ENCODE measurements at regions not wholly inside any gene's neighbourhood (a gene's known extent, or its start where the extent isn't known, plus 50 kb on each side); places are given as distances from the start of the nearest gene placed in this dataset.

GRCh38 chr10:129093641-129094040 is 373.4 kb upstream of the MGMT start:
- TF ChIP-seq POLR2AphosphoS5 (IDR thresholded peaks at IDR 0.05; ENCODE audit: low read depth, low read length) (no peak), TAF1 (IDR thresholded peaks at IDR 0.05; ENCODE audit: borderline replicate concordance, insufficient read depth, low read length) (no peak), SIN3A (IDR thresholded peaks at IDR 0.05; ENCODE audit: borderline replicate concordance, insufficient read depth, low read length) (no peak), FOXP2 (optimal IDR thresholded peaks at IDR 0.05; ENCODE audit: borderline replicate concordance, extremely low read depth, extremely low read length, insufficient read depth) (no peak), REST (IDR thresholded peaks at IDR 0.05; ENCODE audit: insufficient read depth in 1 of 2, low read depth in 2 of 2, low read length in 2 of 2) (no peak)

GRCh38 chr10:129094233-129094632 is 372.8 kb upstream of the MGMT start:
- TF ChIP-seq REST (IDR thresholded peaks at IDR 0.05; ENCODE audit: insufficient read depth in 1 of 2, low read depth in 2 of 2, low read length in 2 of 2), result no peak
- TF ChIP-seq TAF1 (IDR thresholded peaks at IDR 0.05; ENCODE audit: borderline replicate concordance, insufficient read depth, low read length), result no peak
- TF ChIP-seq SIN3A (IDR thresholded peaks at IDR 0.05; ENCODE audit: borderline replicate concordance, insufficient read depth, low read length), result no peak
- no peak for TF ChIP-seq FOXP2 (optimal IDR thresholded peaks at IDR 0.05; ENCODE audit: borderline replicate concordance, extremely low read depth, extremely low read length, insufficient read depth)
- no peak for TF ChIP-seq POLR2AphosphoS5 (IDR thresholded peaks at IDR 0.05; ENCODE audit: low read depth, low read length)

GRCh38 chr10:129094861-129095260 is 372.2 kb upstream of the MGMT start:
- TF ChIP-seq REST (IDR thresholded peaks at IDR 0.05; ENCODE audit: insufficient read depth in 1 of 2, low read depth in 2 of 2, low read length in 2 of 2) (no peak), SIN3A (IDR thresholded peaks at IDR 0.05; ENCODE audit: borderline replicate concordance, insufficient read depth, low read length) (no peak), POLR2AphosphoS5 (IDR thresholded peaks at IDR 0.05; ENCODE audit: low read depth, low read length) (no peak), TAF1 (IDR thresholded peaks at IDR 0.05; ENCODE audit: borderline replicate concordance, insufficient read depth, low read length) (no peak), FOXP2 (optimal IDR thresholded peaks at IDR 0.05; ENCODE audit: borderline replicate concordance, extremely low read depth, extremely low read length, insufficient read depth) (no peak)

- TF ChIP-seq TAF1 (IDR thresholded peaks at IDR 0.05; ENCODE audit: borderline replicate concordance, insufficient read depth, low read length) (no peak), POLR2AphosphoS5 (IDR thresholded peaks at IDR 0.05; ENCODE audit: low read depth, low read length) (no peak), REST (IDR thresholded peaks at IDR 0.05; ENCODE audit: insufficient read depth in 1 of 2, low read depth in 2 of 2, low read length in 2 of 2) (no peak), SIN3A (IDR thresholded peaks at IDR 0.05; ENCODE audit: borderline replicate concordance, insufficient read depth, low read length) (no peak), FOXP2 (optimal IDR thresholded peaks at IDR 0.05; ENCODE audit: borderline replicate concordance, extremely low read depth, extremely low read length, insufficient read depth) (no peak)
Measured at GRCh38 chr10:129095680-129096064, 371.4 kb upstream of the MGMT start.

Data from PFSK-1 (cell line).